ENCODE measurements at regions not wholly inside any gene's neighbourhood (a gene's known extent, or its start where the extent isn't known, plus 50 kb on each side); places are given as distances from the start of the nearest gene placed in this dataset.

- Histone ChIP-seq H4K20me1 (ENCODE audit: insufficient read depth, low read length) (no peaks in the 10 kb centered on the region), H2AFZ (ENCODE audit: insufficient read depth, low read depth, low read length, poor library complexity, severe bottlenecking) (no peak overlapping the region), H3K9me3 (replicated peaks in 1 of 2; ENCODE audit: control insufficient read depth in 1 of 2, insufficient read depth in 1 of 2, low read length in 2 of 2) (no peaks in the 10 kb centered on the region), H3K27me3 (ENCODE audit: control insufficient read depth in 2 of 2, insufficient read depth in 2 of 2, low read length in 2 of 2) (no peaks in the 10 kb centered on the region), H3K4me3 (replicated peaks in 1 of 3; ENCODE audit: low read depth in 2 of 3, low read length in 3 of 3) (no peak overlapping the region), H3K9ac (ENCODE audit: insufficient read depth, low read length, poor library complexity, severe bottlenecking) (no peak overlapping the region), H3K4me1 (ENCODE audit: control insufficient read depth in 1 of 2, insufficient read depth in 2 of 2, low read length in 2 of 2) (no peaks in the 10 kb centered on the region), H3K4me2 (replicated peaks; ENCODE audit: extremely low read depth, low read length, poor library complexity, severe bottlenecking) (no peak overlapping the region), H3K79me2 (ENCODE audit: insufficient read depth, low read length) (no peaks in the 10 kb centered on the region), H3K36me3 (replicated peaks in 1 of 2; ENCODE audit: control insufficient read depth in 1 of 2, insufficient read depth in 2 of 2, low read length in 2 of 2) (no peaks in the 10 kb centered on the region), H3K27ac (ENCODE audit: low read depth in 1 of 2, low read length in 2 of 2) (no peak overlapping the region)
- no peak overlapping the region for H3K4me3 Mint-ChIP-seq
- TF ChIP-seq, protein P1, sequence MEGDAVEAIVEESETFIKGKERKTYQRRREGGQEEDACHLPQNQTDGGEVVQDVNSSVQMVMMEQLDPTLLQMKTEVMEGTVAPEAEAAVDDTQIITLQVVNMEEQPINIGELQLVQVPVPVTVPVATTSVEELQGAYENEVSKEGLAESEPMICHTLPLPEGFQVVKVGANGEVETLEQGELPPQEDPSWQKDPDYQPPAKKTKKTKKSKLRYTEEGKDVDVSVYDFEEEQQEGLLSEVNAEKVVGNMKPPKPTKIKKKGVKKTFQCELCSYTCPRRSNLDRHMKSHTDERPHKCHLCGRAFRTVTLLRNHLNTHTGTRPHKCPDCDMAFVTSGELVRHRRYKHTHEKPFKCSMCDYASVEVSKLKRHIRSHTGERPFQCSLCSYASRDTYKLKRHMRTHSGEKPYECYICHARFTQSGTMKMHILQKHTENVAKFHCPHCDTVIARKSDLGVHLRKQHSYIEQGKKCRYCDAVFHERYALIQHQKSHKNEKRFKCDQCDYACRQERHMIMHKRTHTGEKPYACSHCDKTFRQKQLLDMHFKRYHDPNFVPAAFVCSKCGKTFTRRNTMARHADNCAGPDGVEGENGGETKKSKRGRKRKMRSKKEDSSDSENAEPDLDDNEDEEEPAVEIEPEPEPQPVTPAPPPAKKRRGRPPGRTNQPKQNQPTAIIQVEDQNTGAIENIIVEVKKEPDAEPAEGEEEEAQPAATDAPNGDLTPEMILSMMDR (IDR thresholded peaks at IDR 0.05): no peak
- peaks cover 0 to 4% (median 1%) of the 10 kb centered on the region in 3 donors for H3K27me3 Mint-ChIP-seq (ENCODE audit: low read depth in 3 of 3)
- no peaks in the 10 kb centered on the region for H3K9me3 Mint-ChIP-seq
- H3K4me1 Mint-ChIP-seq: no peaks in the 10 kb centered on the region
- intact Hi-C loops (cut with micrococcal nuclease): no loop called here
- H3K27ac Mint-ChIP-seq: no peak overlapping the region
- DNase-seq: no peak
- H3K36me3 Mint-ChIP-seq: no peaks in the 10 kb centered on the region
- 100% methylated on average over 2 of the region's 2 CpGs for WGBS (ENCODE audit: insufficient coverage)
Observed at GRCh38 chr12:4054630-4055029, 181.4 kb upstream of the PARP11 start.

- Histone ChIP-seq H3K36me3 (replicated peaks in 1 of 2; ENCODE audit: control insufficient read depth in 1 of 2, insufficient read depth in 2 of 2, low read length in 2 of 2) (no peaks in the 10 kb centered on the region), H2AFZ (ENCODE audit: insufficient read depth, low read depth, low read length, poor library complexity, severe bottlenecking) (no peak overlapping the region), H4K20me1 (ENCODE audit: insufficient read depth, low read length) (no peaks in the 10 kb centered on the region), H3K4me1 (ENCODE audit: control insufficient read depth in 1 of 2, insufficient read depth in 2 of 2, low read length in 2 of 2) (no peaks in the 10 kb centered on the region), H3K9ac (ENCODE audit: insufficient read depth, low read length, poor library complexity, severe bottlenecking) (no peak overlapping the region), H3K27me3 (ENCODE audit: control insufficient read depth in 2 of 2, insufficient read depth in 2 of 2, low read length in 2 of 2) (no peaks in the 10 kb centered on the region), H3K9me3 (replicated peaks in 1 of 2; ENCODE audit: control insufficient read depth in 1 of 2, insufficient read depth in 1 of 2, low read length in 2 of 2) (no peaks in the 10 kb centered on the region), H3K27ac (ENCODE audit: low read depth in 1 of 2, low read length in 2 of 2) (no peak overlapping the region), H3K4me2 (replicated peaks; ENCODE audit: extremely low read depth, low read length, poor library complexity, severe bottlenecking) (no peak overlapping the region), H3K79me2 (ENCODE audit: insufficient read depth, low read length) (no peaks in the 10 kb centered on the region), H3K4me3 (replicated peaks in 1 of 3; ENCODE audit: low read depth in 2 of 3, low read length in 3 of 3) (no peak overlapping the region)
- H3K4me1 Mint-ChIP-seq: no peaks in the 10 kb centered on the region
- intact Hi-C loops (cut with micrococcal nuclease): no loop called here
- no peak overlapping the region for H3K27ac Mint-ChIP-seq
- TF ChIP-seq, protein P1 (IDR thresholded peaks at IDR 0.05): no peak
- no peaks in the 10 kb centered on the region for H3K36me3 Mint-ChIP-seq
- peaks cover 0 to 2% (median 0%) of the 10 kb centered on the region in 3 donors for H3K27me3 Mint-ChIP-seq (ENCODE audit: low read depth in 3 of 3)
- no peak for DNase-seq
- no peak overlapping the region for H3K4me3 Mint-ChIP-seq
- no peaks in the 10 kb centered on the region for H3K9me3 Mint-ChIP-seq
- 100% methylated on average over 1 of the region's 3 CpGs for WGBS (ENCODE audit: insufficient coverage)
Observed at GRCh38 chr12:4052691-4053090, 179.5 kb upstream of the PARP11 start.
